ENCODE measurements at regions not wholly inside any gene's neighbourhood (a gene's known extent, or its start where the extent isn't known, plus 50 kb on each side); places are given as distances from the start of the nearest gene placed in this dataset.

DNA sequence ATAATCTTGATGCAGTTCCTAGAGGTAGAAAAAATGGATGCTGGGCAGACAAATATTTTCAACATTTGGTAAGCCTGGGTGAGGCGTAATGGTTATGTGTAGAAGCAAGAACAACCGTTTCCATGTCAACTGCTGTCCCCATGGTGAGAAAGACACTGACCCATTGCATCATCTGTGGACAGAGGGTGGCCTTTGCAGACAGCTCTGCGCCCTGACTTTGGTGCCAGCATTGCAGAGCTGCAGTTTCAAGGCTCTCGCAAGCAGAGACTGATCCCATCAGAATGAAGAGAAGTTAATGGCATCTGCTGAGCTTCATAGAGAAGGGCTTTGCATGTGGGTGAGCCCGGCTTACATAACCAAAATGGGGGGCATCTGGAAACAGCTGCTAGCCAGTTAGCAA is 179.0 kb upstream of the ADRA1B start:
- Histone ChIP-seq H3K36me3 (ENCODE audit: control insufficient read depth, insufficient read depth, low read length) (no peaks in the 10 kb centered on the region), H3K9me3 (ENCODE audit: control insufficient read depth, low read depth, low read length) (no peaks in the 10 kb centered on the region), H3K4me3 (ENCODE audit: low read length) (no peak overlapping the region), H3K27ac (ENCODE audit: low read length) (no peak overlapping the region), H3K27me3 (ENCODE audit: control insufficient read depth, insufficient read depth, low read length) (peaks cover 5% of the 10 kb centered on the region), H3K4me1 (ENCODE audit: control insufficient read depth, insufficient read depth, low read length) (no peaks in the 10 kb centered on the region)
- no peak for DNase-seq
- WGBS (ENCODE audit: insufficient coverage, low lambda C conversion rate): no CpG with 5 or more reads among the region's 5 CpGs

DNA sequence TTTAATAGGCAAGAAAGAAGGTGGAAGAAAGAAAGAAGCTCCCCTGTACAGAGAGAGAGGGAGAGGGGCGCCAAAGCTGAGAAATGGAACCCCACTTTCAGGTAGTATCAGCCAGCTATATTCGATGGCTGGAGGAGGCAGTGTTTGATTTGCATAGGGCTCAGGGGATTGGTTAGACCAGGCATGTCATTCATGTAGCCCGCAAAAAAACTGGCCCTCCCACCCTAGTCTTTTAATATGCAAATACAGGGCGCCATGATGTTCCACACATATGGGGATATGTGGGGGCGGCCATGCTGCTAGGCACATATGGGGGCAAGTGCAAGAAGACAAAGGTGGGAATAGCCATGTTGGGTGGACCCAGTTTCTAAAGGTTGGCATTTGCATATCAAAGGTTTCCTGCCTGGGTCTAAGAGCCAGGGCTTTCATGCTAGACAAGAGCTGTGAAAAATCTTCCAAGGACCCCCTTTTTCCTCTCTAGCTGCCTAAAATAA is 174.4 kb upstream of the ADRA1B start:
- H3K9me3 ChIP-seq (ENCODE audit: control insufficient read depth, low read depth, low read length): no peaks in the 10 kb centered on the region
- H3K36me3 ChIP-seq (ENCODE audit: control insufficient read depth, insufficient read depth, low read length): no peaks in the 10 kb centered on the region
- H3K27ac ChIP-seq (ENCODE audit: low read length): no peak overlapping the region
- DNase-seq: no peak
- H3K4me3 ChIP-seq (ENCODE audit: low read length): no peak overlapping the region
- no CpG with 5 or more reads among the region's 5 CpGs for WGBS (ENCODE audit: insufficient coverage, low lambda C conversion rate)
- H3K27me3 ChIP-seq (ENCODE audit: control insufficient read depth, insufficient read depth, low read length): peaks cover 1% of the 10 kb centered on the region
- no peaks in the 10 kb centered on the region for H3K4me1 ChIP-seq (ENCODE audit: control insufficient read depth, insufficient read depth, low read length)

DNA sequence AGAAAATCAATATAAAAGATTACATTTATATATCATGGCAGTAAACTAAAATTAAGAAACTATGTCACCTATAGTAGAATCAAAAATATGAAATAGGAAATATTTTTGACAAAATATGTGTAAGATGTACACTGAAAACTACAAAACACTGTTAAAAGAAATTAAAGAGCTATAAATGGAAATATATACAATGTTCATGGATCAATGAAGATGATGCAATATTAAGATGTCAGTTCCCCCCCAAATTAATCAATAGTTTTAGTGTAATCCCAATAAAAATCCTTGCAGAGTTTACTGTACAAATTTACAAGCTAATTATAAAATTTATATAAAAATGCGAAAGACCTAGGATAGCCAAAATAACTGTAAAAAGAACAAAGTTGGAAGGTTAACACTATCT is 173.0 kb upstream of the ADRA1B start:
- no peaks in the 10 kb centered on the region for H3K4me1 ChIP-seq (ENCODE audit: control insufficient read depth, insufficient read depth, low read length)
- no peak overlapping the region for H3K4me3 ChIP-seq (ENCODE audit: low read length)

DNA sequence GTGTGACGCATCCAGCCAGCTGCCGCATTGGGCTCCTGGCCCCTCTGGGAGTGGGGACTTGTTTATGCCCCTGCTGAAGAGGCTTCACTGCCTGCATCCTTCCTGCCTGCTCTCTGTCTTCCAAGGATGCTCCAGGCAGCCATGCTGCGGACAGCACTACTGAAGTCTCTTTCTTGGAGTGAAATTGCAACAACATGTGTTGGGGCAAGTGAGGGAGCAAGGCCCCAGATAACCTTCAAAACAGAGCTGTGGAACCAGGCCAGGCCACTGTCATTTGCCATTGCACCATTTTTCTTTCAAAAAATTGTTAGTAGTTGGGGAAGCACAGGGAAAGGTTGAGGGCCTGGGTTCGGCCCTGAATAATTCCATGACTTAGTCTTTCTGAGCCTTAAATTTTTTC is 169.6 kb upstream of the ADRA1B start:
- Histone ChIP-seq H3K36me3 (ENCODE audit: control insufficient read depth, insufficient read depth, low read length) (no peaks in the 10 kb centered on the region), H3K4me1 (ENCODE audit: control insufficient read depth, insufficient read depth, low read length) (no peaks in the 10 kb centered on the region), H3K9me3 (ENCODE audit: control insufficient read depth, low read depth, low read length) (no peaks in the 10 kb centered on the region), H3K4me3 (ENCODE audit: low read length) (no peak overlapping the region), H3K27ac (ENCODE audit: low read length) (no peak overlapping the region), H3K27me3 (ENCODE audit: control insufficient read depth, insufficient read depth, low read length) (no peaks in the 10 kb centered on the region)
- no peak for DNase-seq
- no CpG with 5 or more reads among the region's 4 CpGs for WGBS (ENCODE audit: insufficient coverage, low lambda C conversion rate)

More for the DNA sequence above, 173.0 kb upstream of the ADRA1B start:
- H3K27me3 ChIP-seq (ENCODE audit: control insufficient read depth, insufficient read depth, low read length): no peaks in the 10 kb centered on the region
- H3K36me3 ChIP-seq (ENCODE audit: control insufficient read depth, insufficient read depth, low read length): no peaks in the 10 kb centered on the region
- no peak for DNase-seq
- H3K27ac ChIP-seq (ENCODE audit: low read length): no peak overlapping the region
- WGBS (ENCODE audit: insufficient coverage, low lambda C conversion rate): 100% methylated on average over 1 of the region's 1 CpG
- no peaks in the 10 kb centered on the region for H3K9me3 ChIP-seq (ENCODE audit: control insufficient read depth, low read depth, low read length)

DNA sequence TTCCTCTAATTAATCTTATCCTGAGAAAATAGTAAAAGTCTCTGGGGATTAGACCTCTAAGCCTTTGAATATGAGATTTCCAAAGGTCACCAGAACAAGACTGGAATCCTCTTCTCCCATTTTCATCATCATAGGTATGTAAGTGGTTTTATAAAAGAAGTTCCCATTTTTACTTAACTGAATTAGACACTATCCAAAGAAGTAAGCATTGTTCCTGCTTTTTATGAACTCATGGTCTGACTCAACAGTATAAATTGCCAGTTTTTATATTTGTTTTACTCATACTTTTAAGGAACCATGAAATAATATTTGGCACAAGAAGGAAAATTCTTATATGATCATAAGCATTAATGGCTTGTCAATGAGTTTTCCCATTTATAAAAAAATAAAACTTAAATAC is 167.1 kb upstream of the ADRA1B start:
- no peak for DNase-seq
- H3K9me3 ChIP-seq (ENCODE audit: control insufficient read depth, low read depth, low read length): no peaks in the 10 kb centered on the region
- no peaks in the 10 kb centered on the region for H3K27me3 ChIP-seq (ENCODE audit: control insufficient read depth, insufficient read depth, low read length)
- no peaks in the 10 kb centered on the region for H3K4me1 ChIP-seq (ENCODE audit: control insufficient read depth, insufficient read depth, low read length)
- H3K27ac ChIP-seq (ENCODE audit: low read length): no peak overlapping the region
- no peak overlapping the region for H3K4me3 ChIP-seq (ENCODE audit: low read length)
- no peaks in the 10 kb centered on the region for H3K36me3 ChIP-seq (ENCODE audit: control insufficient read depth, insufficient read depth, low read length)

DNA sequence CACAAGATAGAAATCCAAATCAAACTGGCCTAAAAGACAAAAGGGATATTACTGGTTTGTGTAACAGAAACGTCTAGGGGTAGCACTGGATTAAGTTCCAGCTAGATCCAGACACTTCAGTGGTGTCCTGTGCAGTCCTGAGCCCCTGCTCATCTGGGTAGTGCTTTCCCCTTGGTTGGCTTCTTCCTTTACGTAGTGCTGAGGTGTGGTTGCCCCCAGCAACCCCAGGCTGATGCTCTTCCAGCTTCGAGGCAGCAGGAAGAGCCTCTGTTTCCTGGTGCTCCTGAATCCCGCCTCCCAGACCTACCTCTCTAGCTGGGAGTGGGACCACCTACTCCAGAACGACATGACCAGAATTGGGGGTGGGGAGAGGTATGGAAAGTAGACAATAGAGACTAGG is 166.1 kb upstream of the ADRA1B start:
- Histone ChIP-seq H3K4me1 (ENCODE audit: control insufficient read depth, insufficient read depth, low read length) (no peaks in the 10 kb centered on the region), H3K36me3 (ENCODE audit: control insufficient read depth, insufficient read depth, low read length) (no peaks in the 10 kb centered on the region), H3K9me3 (ENCODE audit: control insufficient read depth, low read depth, low read length) (no peaks in the 10 kb centered on the region), H3K4me3 (ENCODE audit: low read length) (no peak overlapping the region), H3K27ac (ENCODE audit: low read length) (no peak overlapping the region), H3K27me3 (ENCODE audit: control insufficient read depth, insufficient read depth, low read length) (no peaks in the 10 kb centered on the region)
- DNase-seq: no peak
- 33% methylated on average over 1 of the region's 5 CpGs for WGBS (ENCODE audit: insufficient coverage, low lambda C conversion rate)

DNA sequence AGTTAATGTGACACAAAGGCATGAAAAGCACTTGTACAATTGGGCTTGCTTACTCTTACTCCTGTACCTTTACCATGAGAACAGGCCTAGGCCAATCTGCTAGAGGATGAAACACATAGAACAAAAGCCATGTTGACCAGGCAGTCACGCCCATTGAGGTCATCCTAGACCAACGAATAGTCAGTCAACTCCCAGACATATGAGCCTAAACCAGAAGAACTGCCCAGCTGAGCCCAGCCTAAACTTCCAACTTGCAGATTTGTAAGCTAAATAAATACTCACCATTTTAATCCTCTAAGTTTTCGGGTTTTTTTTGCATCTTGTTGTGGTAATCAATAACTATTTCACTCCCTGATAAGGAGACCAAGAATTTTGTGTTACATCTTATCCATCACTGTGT is 164.8 kb upstream of the ADRA1B start:
- H3K27me3 ChIP-seq (ENCODE audit: control insufficient read depth, insufficient read depth, low read length): no peaks in the 10 kb centered on the region
- no peak overlapping the region for H3K4me3 ChIP-seq (ENCODE audit: low read length)
- H3K36me3 ChIP-seq (ENCODE audit: control insufficient read depth, insufficient read depth, low read length): no peaks in the 10 kb centered on the region
- no peak overlapping the region for H3K27ac ChIP-seq (ENCODE audit: low read length)
- DNase-seq: no peak
- no CpG with 5 or more reads among the region's 3 CpGs for WGBS (ENCODE audit: insufficient coverage, low lambda C conversion rate)
- H3K9me3 ChIP-seq (ENCODE audit: control insufficient read depth, low read depth, low read length): no peaks in the 10 kb centered on the region
- no peaks in the 10 kb centered on the region for H3K4me1 ChIP-seq (ENCODE audit: control insufficient read depth, insufficient read depth, low read length)

DNA sequence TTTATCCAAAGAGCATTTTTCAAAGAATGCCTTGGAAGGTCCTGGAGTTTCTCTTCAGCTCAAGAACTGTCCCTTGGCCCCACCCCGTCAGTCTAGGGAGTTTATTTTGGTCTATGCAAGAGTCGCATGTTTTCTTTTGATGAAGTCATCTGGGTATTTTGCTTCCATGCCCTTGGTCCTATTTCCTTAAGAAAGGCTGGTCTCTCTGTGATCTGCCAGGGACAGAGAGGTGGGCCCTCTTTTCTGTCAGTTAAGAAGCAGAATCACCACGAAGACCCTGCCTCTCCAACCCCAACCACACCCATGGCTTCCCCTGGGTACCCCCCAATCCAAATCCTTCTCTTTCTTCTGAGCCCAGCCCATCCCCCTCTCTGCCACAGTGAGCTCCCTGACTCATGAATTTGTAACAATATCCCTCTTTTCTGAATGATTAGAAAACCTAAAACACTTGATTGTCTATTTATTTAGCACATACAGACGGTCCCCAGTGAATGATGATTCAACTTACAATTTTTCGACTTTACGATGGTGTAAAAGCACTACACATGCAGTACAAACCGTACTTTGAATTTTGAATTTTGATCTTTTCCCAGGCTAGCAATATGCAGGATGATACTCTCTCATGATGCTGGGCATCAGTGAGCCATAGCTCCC is 163.5 kb upstream of the ADRA1B start:
- Histone ChIP-seq H3K36me3 (ENCODE audit: control insufficient read depth, insufficient read depth, low read length) (no peaks in the 10 kb centered on the region), H3K27ac (ENCODE audit: low read length) (no peak overlapping the region), H3K4me1 (ENCODE audit: control insufficient read depth, insufficient read depth, low read length) (no peaks in the 10 kb centered on the region), H3K4me3 (ENCODE audit: low read length) (no peak overlapping the region), H3K27me3 (ENCODE audit: control insufficient read depth, insufficient read depth, low read length) (no peaks in the 10 kb centered on the region), H3K9me3 (ENCODE audit: control insufficient read depth, low read depth, low read length) (no peaks in the 10 kb centered on the region)
- no peak for DNase-seq
- WGBS (ENCODE audit: insufficient coverage, low lambda C conversion rate): 71% methylated on average over 1 of the region's 7 CpGs

GRCh38 chr5:159758189-159758588 is 158.1 kb upstream of the ADRA1B start:
- 86% methylated on average over 1 of the region's 4 CpGs for WGBS (ENCODE audit: insufficient coverage, low lambda C conversion rate)

GRCh38 chr5:159759791-159760290 is 156.4 kb upstream of the ADRA1B start:
- H3K4me3 ChIP-seq (ENCODE audit: low read length): no peak overlapping the region
- no CpG with 5 or more reads among the region's 4 CpGs for WGBS (ENCODE audit: insufficient coverage, low lambda C conversion rate)
- DNase-seq: no peak
- H3K27me3 ChIP-seq (ENCODE audit: control insufficient read depth, insufficient read depth, low read length): peaks cover 7% of the 10 kb centered on the region
- H3K9me3 ChIP-seq (ENCODE audit: control insufficient read depth, low read depth, low read length): no peaks in the 10 kb centered on the region
- H3K4me1 ChIP-seq (ENCODE audit: control insufficient read depth, insufficient read depth, low read length): no peaks in the 10 kb centered on the region
- no peaks in the 10 kb centered on the region for H3K36me3 ChIP-seq (ENCODE audit: control insufficient read depth, insufficient read depth, low read length)
- H3K27ac ChIP-seq (ENCODE audit: low read length): no peak overlapping the region

More at GRCh38 chr5:159758189-159758588, 158.1 kb upstream of the ADRA1B start:
- no peak overlapping the region for H3K27ac ChIP-seq (ENCODE audit: low read length)
- no peak for DNase-seq
- peaks cover 3% of the 10 kb centered on the region for H3K27me3 ChIP-seq (ENCODE audit: control insufficient read depth, insufficient read depth, low read length)
- no peaks in the 10 kb centered on the region for H3K4me1 ChIP-seq (ENCODE audit: control insufficient read depth, insufficient read depth, low read length)
- H3K36me3 ChIP-seq (ENCODE audit: control insufficient read depth, insufficient read depth, low read length): no peaks in the 10 kb centered on the region
- H3K9me3 ChIP-seq (ENCODE audit: control insufficient read depth, low read depth, low read length): no peaks in the 10 kb centered on the region
- H3K4me3 ChIP-seq (ENCODE audit: low read length): no peak overlapping the region

- H3K4me1 ChIP-seq (ENCODE audit: control insufficient read depth, insufficient read depth, low read length): no peaks in the 10 kb centered on the region
- H3K4me3 ChIP-seq (ENCODE audit: low read length): no peak overlapping the region
- no CpG with 5 or more reads among the region's 2 CpGs for WGBS (ENCODE audit: insufficient coverage, low lambda C conversion rate)
- peaks cover 16% of the 10 kb centered on the region for H3K27me3 ChIP-seq (ENCODE audit: control insufficient read depth, insufficient read depth, low read length)
- no peaks in the 10 kb centered on the region for H3K9me3 ChIP-seq (ENCODE audit: control insufficient read depth, low read depth, low read length)
- no peak for DNase-seq
- no peaks in the 10 kb centered on the region for H3K36me3 ChIP-seq (ENCODE audit: control insufficient read depth, insufficient read depth, low read length)
- H3K27ac ChIP-seq (ENCODE audit: low read length): no peak overlapping the region
Measured at GRCh38 chr5:159762921-159763320, 153.4 kb upstream of the ADRA1B start.

Measured in large intestine (tissue), 3 donors.